PC-3 (cell line): ENCODE measurements at regions not wholly inside any gene's neighbourhood (a gene's known extent, or its start where the extent isn't known, plus 50 kb on each side); places are given as distances from the start of the nearest gene placed in this dataset.

Experiments used
- EZH2phosphoT487 ChIP-seq: fragments of 300-600 bp; sonication (generic); IDR thresholded peaks from 2 replicates; pipeline ENCODE4 v1.6.1; 2018; ENCODE audit warnings: mild to moderate bottlenecking, antibody characterized with exemption, low read length, borderline replicate concordance
- TF ChIP-seq, protein P1 (sequence below): fragments of 300-600 bp; sonication (generic); conservative IDR thresholded peaks from 2 replicates; pipeline ENCODE4 v1.5.1; 2017; ENCODE audit warnings: antibody characterized with exemption, low read depth, mild to moderate bottlenecking, low read length

GRCh38 chr3:13750215-13750614 is 129.7 kb downstream of the WNT7A start:
- TF ChIP-seq, protein P1, sequence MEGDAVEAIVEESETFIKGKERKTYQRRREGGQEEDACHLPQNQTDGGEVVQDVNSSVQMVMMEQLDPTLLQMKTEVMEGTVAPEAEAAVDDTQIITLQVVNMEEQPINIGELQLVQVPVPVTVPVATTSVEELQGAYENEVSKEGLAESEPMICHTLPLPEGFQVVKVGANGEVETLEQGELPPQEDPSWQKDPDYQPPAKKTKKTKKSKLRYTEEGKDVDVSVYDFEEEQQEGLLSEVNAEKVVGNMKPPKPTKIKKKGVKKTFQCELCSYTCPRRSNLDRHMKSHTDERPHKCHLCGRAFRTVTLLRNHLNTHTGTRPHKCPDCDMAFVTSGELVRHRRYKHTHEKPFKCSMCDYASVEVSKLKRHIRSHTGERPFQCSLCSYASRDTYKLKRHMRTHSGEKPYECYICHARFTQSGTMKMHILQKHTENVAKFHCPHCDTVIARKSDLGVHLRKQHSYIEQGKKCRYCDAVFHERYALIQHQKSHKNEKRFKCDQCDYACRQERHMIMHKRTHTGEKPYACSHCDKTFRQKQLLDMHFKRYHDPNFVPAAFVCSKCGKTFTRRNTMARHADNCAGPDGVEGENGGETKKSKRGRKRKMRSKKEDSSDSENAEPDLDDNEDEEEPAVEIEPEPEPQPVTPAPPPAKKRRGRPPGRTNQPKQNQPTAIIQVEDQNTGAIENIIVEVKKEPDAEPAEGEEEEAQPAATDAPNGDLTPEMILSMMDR, result no peak
- no peak for TF ChIP-seq EZH2phosphoT487
